Activated B cell treated with CpG ODN at 0.5 μM for 24 hours (primary cell): ENCODE measurements at regions not wholly inside any gene's neighbourhood (a gene's known extent, or its start where the extent isn't known, plus 50 kb on each side); places are given as distances from the start of the nearest gene placed in this dataset.

Experiments
- ATAC-seq: fragments of 200-7000 bp; cut with Tn5 transposase; one replicate; pipeline ENCODE4 v1.10.0; 2021; ENCODE audit warnings: low read depth, mild to moderate bottlenecking, moderate library complexity
- CTCF ChIA-PET: fragments of 350-600 bp; sonication (Branson Sonifier 250); formaldehyde crosslinking; loops from one replicate; lab custom pipeline; 2021; ENCODE audit warnings: antibody characterized with exemption; lab: Charles Lee
- POLR2A ChIA-PET: fragments of 350-600 bp; sonication (Branson Sonifier 250); formaldehyde crosslinking; loops from one replicate; lab custom pipeline; 2021; ENCODE audit warnings: antibody characterized with exemption; lab: Charles Lee
- DNase-seq: peaks from one replicate; pipeline ENCODE4 v3.0.0; 2022
- H3K27ac Mint-ChIP-seq: one replicate; pipeline ENCODE4 v1.8.0; 2020; ENCODE audit warnings: mixed read lengths
- H3K27me3 Mint-ChIP-seq: one replicate; pipeline ENCODE4 v1.8.0; 2021; ENCODE audit warnings: mixed read lengths
- H3K36me3 Mint-ChIP-seq: one replicate; pipeline ENCODE4 v1.8.0; 2021; ENCODE audit warnings: low read depth, mixed read lengths
- H3K4me1 Mint-ChIP-seq: one replicate; pipeline ENCODE4 v1.8.0; 2021; ENCODE audit warnings: mixed read lengths
- H3K4me3 Mint-ChIP-seq: one replicate; pipeline ENCODE4 v1.8.0; 2020; ENCODE audit warnings: mild to moderate bottlenecking, mixed read lengths
- H3K9me3 Mint-ChIP-seq: one replicate; pipeline ENCODE4 v1.8.0; 2020; ENCODE audit warnings: mixed read lengths
- intact Hi-C: fragments of 100-400 bp; cut with micrococcal nuclease; formaldehyde crosslinking; loops from one replicate; pipeline ENCODE4 v1.15.1; 2024
- TF ChIP-seq, protein P1 (sequence below): fragments of 200-600 bp; IDR thresholded peaks from one replicate; pipeline ENCODE4 v1.8.0; 2022; ENCODE audit warnings: antibody characterized with exemption, mild to moderate bottlenecking

DNA sequence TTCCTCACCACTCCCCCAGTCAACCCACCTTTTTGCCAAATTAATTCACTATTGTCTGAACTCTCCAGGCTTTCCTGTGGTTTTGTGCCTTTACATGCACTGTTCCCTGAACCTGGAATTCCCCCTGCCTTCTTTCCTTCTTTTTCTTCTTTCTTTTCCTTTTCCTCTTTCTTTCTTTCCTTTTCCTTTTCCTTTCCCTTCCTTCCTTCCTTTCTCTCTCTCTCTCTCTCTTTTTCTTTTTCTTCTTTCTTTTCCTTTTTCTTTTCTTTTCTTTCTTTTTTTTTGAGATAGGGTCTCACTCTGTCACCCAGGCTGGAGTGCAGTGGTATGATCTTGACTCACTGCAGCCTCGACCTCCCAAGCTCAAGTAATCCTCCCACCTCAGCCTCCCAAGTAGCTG is 56.6 kb upstream of the CDC42BPA start:
- no peak overlapping the region for H3K4me3 Mint-ChIP-seq
- H3K4me1 Mint-ChIP-seq = no peaks in the 10 kb centered on the region
- POLR2A ChIA-PET = no interaction called here
- TF ChIP-seq, protein P1, sequence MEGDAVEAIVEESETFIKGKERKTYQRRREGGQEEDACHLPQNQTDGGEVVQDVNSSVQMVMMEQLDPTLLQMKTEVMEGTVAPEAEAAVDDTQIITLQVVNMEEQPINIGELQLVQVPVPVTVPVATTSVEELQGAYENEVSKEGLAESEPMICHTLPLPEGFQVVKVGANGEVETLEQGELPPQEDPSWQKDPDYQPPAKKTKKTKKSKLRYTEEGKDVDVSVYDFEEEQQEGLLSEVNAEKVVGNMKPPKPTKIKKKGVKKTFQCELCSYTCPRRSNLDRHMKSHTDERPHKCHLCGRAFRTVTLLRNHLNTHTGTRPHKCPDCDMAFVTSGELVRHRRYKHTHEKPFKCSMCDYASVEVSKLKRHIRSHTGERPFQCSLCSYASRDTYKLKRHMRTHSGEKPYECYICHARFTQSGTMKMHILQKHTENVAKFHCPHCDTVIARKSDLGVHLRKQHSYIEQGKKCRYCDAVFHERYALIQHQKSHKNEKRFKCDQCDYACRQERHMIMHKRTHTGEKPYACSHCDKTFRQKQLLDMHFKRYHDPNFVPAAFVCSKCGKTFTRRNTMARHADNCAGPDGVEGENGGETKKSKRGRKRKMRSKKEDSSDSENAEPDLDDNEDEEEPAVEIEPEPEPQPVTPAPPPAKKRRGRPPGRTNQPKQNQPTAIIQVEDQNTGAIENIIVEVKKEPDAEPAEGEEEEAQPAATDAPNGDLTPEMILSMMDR = no peak
- peaks cover 28% of the 10 kb centered on the region for H3K27me3 Mint-ChIP-seq
- intact Hi-C loops = no loop called here
- DNase-seq (no peak), ATAC-seq (no peak)
- CTCF ChIA-PET = no interaction called here
- no peaks in the 10 kb centered on the region for H3K36me3 Mint-ChIP-seq
- H3K9me3 Mint-ChIP-seq = no peaks in the 10 kb centered on the region
- H3K27ac Mint-ChIP-seq = peak overlapping the region; percentile 3

DNA sequence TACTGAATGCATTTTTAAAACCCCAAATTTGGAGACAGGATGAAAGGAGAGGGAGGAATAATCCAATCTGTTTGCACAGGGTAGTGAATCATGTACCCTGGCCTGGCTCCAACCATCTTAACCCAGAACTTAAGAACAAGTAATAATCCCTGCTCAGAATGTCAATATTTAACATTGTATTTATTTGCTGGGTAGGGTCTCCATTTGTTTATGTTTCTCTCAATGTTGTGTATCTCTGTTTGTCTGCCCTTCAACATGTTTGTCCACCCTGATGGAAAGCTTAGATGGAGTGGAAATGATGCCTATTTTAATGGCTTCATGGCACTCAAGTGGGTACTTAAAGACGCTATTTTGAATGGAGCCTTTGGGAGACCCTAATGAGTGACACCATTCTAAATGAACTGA is 54.4 kb upstream of the CDC42BPA start:
- Mint-ChIP-seq H3K4me3 (no peak overlapping the region), H3K9me3 (no peaks in the 10 kb centered on the region), H3K27ac (no peak overlapping the region), H3K27me3 (peaks cover 16% of the 10 kb centered on the region), H3K4me1 (no peaks in the 10 kb centered on the region), H3K36me3 (no peaks in the 10 kb centered on the region)
- DNase-seq = no peak
- CTCF ChIA-PET = no interaction called here
- TF ChIP-seq, protein P1 = no peak
- ATAC-seq = no peak
- POLR2A ChIA-PET = no interaction called here
- intact Hi-C loops = no loop called here

DNA sequence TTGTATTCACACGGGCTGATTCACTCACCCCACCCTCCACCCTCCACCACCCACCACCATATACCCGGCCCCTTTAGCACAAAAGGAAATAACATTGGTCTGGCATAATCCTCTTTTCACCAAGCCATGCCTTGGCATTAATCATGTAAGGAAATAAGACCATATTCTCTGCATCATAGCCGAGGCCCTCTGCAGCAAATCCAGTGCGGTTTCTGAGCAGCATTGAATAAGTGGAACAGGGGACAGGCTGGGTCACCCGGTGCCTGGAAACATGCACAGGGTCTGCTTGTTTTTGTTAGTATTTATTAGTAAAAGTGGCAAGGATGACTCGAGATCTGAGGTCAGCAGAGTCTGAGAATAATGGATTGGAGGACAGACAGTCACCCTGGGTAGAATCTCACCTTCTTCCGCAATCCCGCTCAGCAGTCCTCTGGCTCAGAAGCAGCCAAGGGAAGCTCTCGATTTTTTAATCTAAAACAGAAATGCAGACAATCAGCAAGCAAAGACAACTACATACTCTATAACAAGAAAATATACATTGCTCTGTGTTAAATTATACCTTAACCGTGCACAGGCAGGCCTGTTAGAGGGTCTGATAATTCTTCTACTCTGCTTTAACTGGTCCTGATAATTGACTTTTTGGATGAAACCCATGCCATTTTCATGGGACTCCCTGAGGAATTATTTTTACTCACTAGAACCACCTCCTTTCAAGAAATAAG is 52.4 kb upstream of the CDC42BPA start:
- CTCF ChIA-PET = no interaction called here
- H3K4me1 Mint-ChIP-seq = no peaks in the 10 kb centered on the region
- ATAC-seq = no peak

DNA sequence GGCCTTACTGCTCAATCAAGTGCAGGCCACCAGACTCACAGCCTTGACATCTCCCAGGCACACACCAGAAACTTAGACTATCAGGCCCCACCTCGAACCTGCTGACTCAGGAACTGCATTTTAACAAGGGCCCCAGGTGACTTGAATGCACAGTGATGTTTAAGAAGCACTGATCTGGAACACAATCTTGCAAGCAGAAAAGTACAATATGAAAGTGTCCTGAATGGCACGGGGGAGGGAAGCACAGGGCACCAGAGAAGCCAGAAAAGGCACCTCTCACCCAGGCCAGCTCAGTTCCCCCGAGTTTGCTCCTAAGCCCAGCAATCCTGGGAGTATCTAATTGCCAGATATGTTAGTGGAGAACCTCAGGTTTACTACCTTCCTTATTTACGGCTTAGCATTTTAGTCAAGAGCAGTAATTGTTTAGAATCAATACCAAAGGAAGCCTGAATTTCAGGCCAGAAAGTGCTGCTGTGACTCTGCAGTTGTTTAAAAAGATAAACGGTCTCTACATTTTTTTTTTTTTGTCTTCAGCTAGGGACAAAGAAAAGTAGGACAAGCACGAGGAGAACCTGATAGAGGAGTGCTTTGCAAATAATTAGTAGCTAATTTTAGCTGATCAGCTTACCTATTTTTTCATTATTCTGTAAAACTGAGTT is 50.9 kb upstream of the CDC42BPA start:
- Mint-ChIP-seq H3K36me3 (no peaks in the 10 kb centered on the region), H3K27ac (no peak overlapping the region), H3K9me3 (no peaks in the 10 kb centered on the region), H3K27me3 (peaks cover 8% of the 10 kb centered on the region), H3K4me1 (no peaks in the 10 kb centered on the region), H3K4me3 (no peak overlapping the region)
- no peak for DNase-seq
- ChIA-PET CTCF (no interaction called here), POLR2A (no interaction called here)
- TF ChIP-seq, protein P1 = no peak
- no peak for ATAC-seq
- intact Hi-C loops = no loop called here

More for the DNA sequence above, 52.4 kb upstream of the CDC42BPA start:
- TF ChIP-seq, protein P1 = no peak
- Mint-ChIP-seq H3K9me3 (no peaks in the 10 kb centered on the region), H3K27me3 (peaks cover 10% of the 10 kb centered on the region), H3K27ac (no peak overlapping the region), H3K36me3 (no peaks in the 10 kb centered on the region), H3K4me3 (no peak overlapping the region)
- POLR2A ChIA-PET = no interaction called here
- no peak for DNase-seq
- intact Hi-C loops = no loop called here
